Natural killer cell (primary cell): ENCODE measurements at regions not wholly inside any gene's neighbourhood (a gene's known extent, or its start where the extent isn't known, plus 50 kb on each side); places are given as distances from the start of the nearest gene placed in this dataset.

ENCODE experiments used
- ATAC-seq, 3 donors: fragments of 150-1000 bp in 2 of 3; fragments of 200-7000 bp in 1 of 3; cut with Tn5 transposase; 1 replicate in 1 of 3; 2 replicates in 2 of 3; pipeline ENCODE4 v1.10.0; 2021; ENCODE audit warnings: mild to moderate bottlenecking in 2 of 3, moderate library complexity in 2 of 3
- DNase-seq, 2 donors: peaks; one replicate each; pipeline versions ENCODE4 v3.0.0 to v3.0.0-alpha.2; 2013 to 2021; ENCODE audit warnings: mixed read lengths in 1 of 2
- H3K27ac ChIP-seq: one replicate; pipeline ENCODE4 v1.5.1; 2013; ENCODE audit warnings: mild to moderate bottlenecking, low read length
- H3K27me3 ChIP-seq: one replicate; pipeline ENCODE4 v1.6.1; 2013; ENCODE audit warnings: low read length; ENCODE audit not compliant: control insufficient read depth, insufficient read depth
- H3K36me3 ChIP-seq: one replicate; pipeline ENCODE4 v1.6.1; 2013; ENCODE audit warnings: low read length; ENCODE audit not compliant: control insufficient read depth, insufficient read depth
- H3K4me1 ChIP-seq: one replicate; pipeline ENCODE4 v1.6.1; 2013; ENCODE audit warnings: low read length; ENCODE audit not compliant: control insufficient read depth, insufficient read depth
- H3K4me3 ChIP-seq: one replicate; pipeline ENCODE4 v1.5.1; 2013; ENCODE audit warnings: low read length
- H3K9me3 ChIP-seq: one replicate; pipeline ENCODE4 v1.6.1; 2013; ENCODE audit warnings: low read length; ENCODE audit not compliant: control insufficient read depth, insufficient read depth
- H3K27ac Mint-ChIP-seq, 2 donors: one replicate each; pipeline ENCODE4 v1.8.0; 2022; ENCODE audit warnings: mild to moderate bottlenecking in 2 of 2, mixed read lengths in 2 of 2, moderate library complexity in 1 of 2
- H3K27me3 Mint-ChIP-seq, 2 donors: one replicate each; pipeline ENCODE4 v1.8.0; 2022; ENCODE audit warnings: low read depth in 2 of 2, mixed read lengths in 2 of 2
- H3K36me3 Mint-ChIP-seq: one replicate; pipeline ENCODE4 v1.8.0; 2022; ENCODE audit warnings: mixed read lengths
- H3K4me1 Mint-ChIP-seq, 2 donors: one replicate each; pipeline ENCODE4 v1.8.0; 2022; ENCODE audit warnings: mixed read lengths in 2 of 2
- H3K4me3 Mint-ChIP-seq: one replicate; pipeline ENCODE4 v1.8.0; 2022; ENCODE audit warnings: mild to moderate bottlenecking, moderate library complexity, mixed read lengths
- H3K9me3 Mint-ChIP-seq, 2 donors: one replicate each; pipeline ENCODE4 v1.8.0; 2022; ENCODE audit warnings: mixed read lengths in 2 of 2
- CTCF ChIP-seq: fragments of 200-600 bp; IDR thresholded peaks from one replicate; pipeline ENCODE4 v1.8.0; 2022; ENCODE audit warnings: antibody characterized with exemption
- WGBS: methylation state at CpG from one replicate; pipeline ENCODE4 v1.1.7; 2013; ENCODE audit warnings: missing lambda C conversion rate; ENCODE audit not compliant: insufficient coverage; 5-methylcytosine and 5-hydroxymethylcytosine counted together
- intact Hi-C: fragments of 100-400 bp; cut with micrococcal nuclease; formaldehyde crosslinking; loops from one replicate; pipeline ENCODE4 v1.14.2; 2022

GRCh38 chr21:27201197-27201596, 234.3 kb upstream of the ADAMTS5 start:
- 83% methylated on average over 1 of the region's 3 CpGs for WGBS
- no peak overlapping the region for H3K4me3 Mint-ChIP-seq
- Histone ChIP-seq H3K4me3 (no peak overlapping the region), H3K36me3 (no peaks in the 10 kb centered on the region), H3K27me3 (no peaks in the 10 kb centered on the region), H3K9me3 (no peaks in the 10 kb centered on the region), H3K4me1 (no peaks in the 10 kb centered on the region), H3K27ac (no peak overlapping the region)
- intact Hi-C loops: no loop called here
- no peak for ATAC-seq
- no peaks in the 10 kb centered on the region for H3K27me3 Mint-ChIP-seq
- H3K9me3 Mint-ChIP-seq: peaks cover 8 to 10% of the 10 kb centered on the region in 2 donors
- H3K27ac Mint-ChIP-seq: no peak overlapping the region
- H3K4me1 Mint-ChIP-seq: no peaks in the 10 kb centered on the region
- H3K36me3 Mint-ChIP-seq: no peaks in the 10 kb centered on the region
- TF ChIP-seq CTCF: no peak
- no peak for DNase-seq

- Mint-ChIP-seq H3K36me3 (no peaks in the 10 kb centered on the region), H3K4me1 (no peaks in the 10 kb centered on the region), H3K4me3 (no peak overlapping the region), H3K9me3 (peaks cover 4 to 7% of the 10 kb centered on the region in 2 donors), H3K27ac (no peak overlapping the region), H3K27me3 (no peaks in the 10 kb centered on the region)
- WGBS: 100% methylated on average over 2 of the region's 3 CpGs
- ATAC-seq (no peak), DNase-seq (no peak)
- no peak overlapping the region for H3K27ac ChIP-seq
- intact Hi-C loops: no loop called here
- H3K9me3 ChIP-seq: no peaks in the 10 kb centered on the region
- H3K36me3 ChIP-seq: no peaks in the 10 kb centered on the region
- H3K27me3 ChIP-seq: no peaks in the 10 kb centered on the region
- H3K4me1 ChIP-seq: no peaks in the 10 kb centered on the region
- no peak overlapping the region for H3K4me3 ChIP-seq
- no peak for TF ChIP-seq CTCF
Measured at GRCh38 chr21:27196651-27197050, 229.8 kb upstream of the ADAMTS5 start.

GRCh38 chr21:27192281-27192949, 225.5 kb upstream of the ADAMTS5 start:
- H3K36me3 ChIP-seq: no peaks in the 10 kb centered on the region
- Mint-ChIP-seq H3K27me3 (no peaks in the 10 kb centered on the region), H3K4me3 (no peak overlapping the region), H3K36me3 (no peaks in the 10 kb centered on the region), H3K27ac (no peak overlapping the region), H3K9me3 (peaks cover 0 to 2% of the 10 kb centered on the region in 2 donors), H3K4me1 (no peaks in the 10 kb centered on the region)
- intact Hi-C loops: no loop called here
- no peak for TF ChIP-seq CTCF
- DNase-seq (no peak), ATAC-seq (no peak)
- H3K4me3 ChIP-seq: no peak overlapping the region
- 84% methylated on average over 2 of the region's 3 CpGs for WGBS
- no peaks in the 10 kb centered on the region for H3K9me3 ChIP-seq
- no peaks in the 10 kb centered on the region for H3K4me1 ChIP-seq
- H3K27me3 ChIP-seq: no peaks in the 10 kb centered on the region
- no peak overlapping the region for H3K27ac ChIP-seq

- no peaks in the 10 kb centered on the region for H3K27me3 ChIP-seq
- intact Hi-C loops: no loop called here
- no peaks in the 10 kb centered on the region for H3K9me3 ChIP-seq
- DNase-seq (no peak), ATAC-seq (no peak)
- peaks cover 0 to 2% of the 10 kb centered on the region in 2 donors for H3K9me3 Mint-ChIP-seq
- no peaks in the 10 kb centered on the region for H3K4me1 ChIP-seq
- no peaks in the 10 kb centered on the region for H3K36me3 ChIP-seq
- H3K4me1 Mint-ChIP-seq: no peaks in the 10 kb centered on the region
- no peak for TF ChIP-seq CTCF
- H3K27me3 Mint-ChIP-seq: no peaks in the 10 kb centered on the region
- 100% methylated on average over 1 of the region's 1 CpG for WGBS
- no peak overlapping the region for H3K4me3 Mint-ChIP-seq
- H3K27ac Mint-ChIP-seq: no peak overlapping the region
- no peaks in the 10 kb centered on the region for H3K36me3 Mint-ChIP-seq
- H3K27ac ChIP-seq: no peak overlapping the region
- H3K4me3 ChIP-seq: no peak overlapping the region
Measured at GRCh38 chr21:27190601-27191000, 223.7 kb upstream of the ADAMTS5 start.
